ENCODE measurements at regions not wholly inside any gene's neighbourhood (a gene's known extent, or its start where the extent isn't known, plus 50 kb on each side); places are given as distances from the start of the nearest gene placed in this dataset.
A peak's percentile ranks its signal among the peaks of the same experiment; 100 is the strongest.

GRCh38 chr18:6574631-6575030 lies 154.9 kb upstream of the ARHGAP28 start:
- no peak for DNase-seq

GRCh38 chr18:6575908-6576307 lies 153.6 kb upstream of the ARHGAP28 start:
- no peak for DNase-seq

GRCh38 chr18:6576718-6577375 lies 152.7 kb upstream of the ARHGAP28 start:
- no peak for DNase-seq

- DNase-seq, result no peak
These were observed 150.8 kb upstream of the ARHGAP28 start for GRCh38 chr18:6578686-6579085.

- no peak for DNase-seq
These were observed 150.0 kb upstream of the ARHGAP28 start for GRCh38 chr18:6579486-6579885.

- peak; percentile 65 for DNase-seq
These were observed 149.1 kb upstream of the ARHGAP28 start for GRCh38 chr18:6580401-6580800.

GRCh38 chr18:6589923-6590322 lies 139.6 kb upstream of the ARHGAP28 start:
- DNase-seq, result peak; percentile 26

- DNase-seq, result no peak
These were observed 139.2 kb upstream of the ARHGAP28 start for GRCh38 chr18:6590326-6590725.

- no peak for DNase-seq
These were observed 138.0 kb upstream of the ARHGAP28 start for GRCh38 chr18:6591491-6591890.

GRCh38 chr18:6592522-6592921 lies 137.0 kb upstream of the ARHGAP28 start:
- no peak for DNase-seq

- DNase-seq, result no peak
These were observed 136.2 kb upstream of the ARHGAP28 start for GRCh38 chr18:6593142-6593885.

GRCh38 chr18:6595666-6596065 lies 133.8 kb upstream of the ARHGAP28 start:
- no peak for DNase-seq

GRCh38 chr18:6598657-6599056 lies 130.9 kb upstream of the ARHGAP28 start:
- no peak for DNase-seq

- DNase-seq, result no peak
These were observed 128.8 kb upstream of the ARHGAP28 start for GRCh38 chr18:6600667-6601167.

GRCh38 chr18:6601241-6601640 lies 128.3 kb upstream of the ARHGAP28 start:
- no peak for DNase-seq

- DNase-seq, result no peak
These were observed 127.2 kb upstream of the ARHGAP28 start for GRCh38 chr18:6602365-6602764.

- DNase-seq, result no peak
These were observed 125.0 kb upstream of the ARHGAP28 start for GRCh38 chr18:6604573-6604941.

- DNase-seq, result no peak
These were observed 124.2 kb upstream of the ARHGAP28 start for GRCh38 chr18:6605115-6605869.

GRCh38 chr18:6606411-6607085 lies 123.0 kb upstream of the ARHGAP28 start:
- no peak for DNase-seq

GRCh38 chr18:6607343-6607742 lies 122.2 kb upstream of the ARHGAP28 start:
- no peak for DNase-seq

GRCh38 chr18:6609666-6610264 lies 119.8 kb upstream of the ARHGAP28 start:
- DNase-seq, result no peak

GRCh38 chr18:6610466-6610865 lies 119.0 kb upstream of the ARHGAP28 start:
- peak; percentile 59 for DNase-seq

- DNase-seq, result no peak
These were observed 115.9 kb upstream of the ARHGAP28 start for GRCh38 chr18:6613581-6613980.

Data from eye (tissue), 1 donor.